HG03558 (cell line): ENCODE measurements at regions not wholly inside any gene's neighbourhood (a gene's known extent, or its start where the extent isn't known, plus 50 kb on each side); places are given as distances from the start of the nearest gene placed in this dataset.

Experiments used
- ATAC-seq: cut with Tn5 transposase; IDR thresholded peaks from one replicate; pipeline ENCODE4 v1.9.1; 2021; ENCODE audit warnings: moderate number of reproducible peaks; ENCODE audit not compliant: unreplicated experiment; ENCODE audit errors: extremely low read depth

- ATAC-seq = no peak
Measured at GRCh38 chr5:124162767-124163532, 583.5 kb downstream of the ZNF608 start.

- no peak for ATAC-seq
Measured at GRCh38 chr5:124161266-124161665, 585.2 kb downstream of the ZNF608 start.

GRCh38 chr5:124160265-124160664 lies 586.2 kb downstream of the ZNF608 start:
- no peak for ATAC-seq

- ATAC-seq = peak; percentile 54
Measured at GRCh38 chr5:124157320-124157719, 589.1 kb downstream of the ZNF608 start.

- ATAC-seq = no peak
Measured at GRCh38 chr5:124156415-124156996, 589.9 kb downstream of the ZNF608 start.

GRCh38 chr5:124154714-124155113 lies 591.7 kb downstream of the ZNF608 start:
- no peak for ATAC-seq

GRCh38 chr5:124153588-124153987 lies 592.9 kb downstream of the ZNF608 start:
- ATAC-seq = no peak

GRCh38 chr5:124148574-124148973 lies 597.9 kb downstream of the ZNF608 start:
- ATAC-seq = no peak

- no peak for ATAC-seq
Measured at GRCh38 chr5:124140060-124140459, 606.4 kb downstream of the ZNF608 start.

GRCh38 chr5:124139477-124139876 lies 607.0 kb downstream of the ZNF608 start:
- ATAC-seq = no peak

GRCh38 chr5:124136609-124137008 lies 609.8 kb downstream of the ZNF608 start:
- no peak for ATAC-seq

- no peak for ATAC-seq
Measured at GRCh38 chr5:124134941-124135340, 611.5 kb downstream of the ZNF608 start.

- ATAC-seq = no peak
Measured at GRCh38 chr5:124133406-124133805, 613.0 kb downstream of the ZNF608 start.

- ATAC-seq = no peak
Measured at GRCh38 chr5:124132843-124133242, 613.6 kb downstream of the ZNF608 start.

GRCh38 chr5:124131466-124131865 lies 615.0 kb downstream of the ZNF608 start:
- ATAC-seq = no peak

- no peak for ATAC-seq
Measured at GRCh38 chr5:124130816-124131215, 615.6 kb downstream of the ZNF608 start.

GRCh38 chr5:124128867-124129266 lies 616.9 kb downstream of the CSNK1G3 start:
- ATAC-seq = no peak

GRCh38 chr5:124126504-124127217 lies 614.7 kb downstream of the CSNK1G3 start:
- ATAC-seq = peak; percentile 47

- no peak for ATAC-seq
Measured at GRCh38 chr5:124124711-124125229, 612.8 kb downstream of the CSNK1G3 start.

GRCh38 chr5:124121198-124121597 lies 609.2 kb downstream of the CSNK1G3 start:
- no peak for ATAC-seq

- no peak for ATAC-seq
Measured at GRCh38 chr5:124114911-124115310, 602.9 kb downstream of the CSNK1G3 start.
